C4-2B (cell line): ENCODE measurements at regions not wholly inside any gene's neighbourhood (a gene's known extent, or its start where the extent isn't known, plus 50 kb on each side); places are given as distances from the start of the nearest gene placed in this dataset.

Experiments
- ZFX ChIP-seq: fragments of 450-650 bp; IDR thresholded peaks from 2 replicates; pipeline ENCODE4 v1.6.1; 2017
- TF ChIP-seq, protein P1 (sequence below): fragments of 450-650 bp; conservative IDR thresholded peaks from 2 replicates; pipeline ENCODE4 v1.5.1; 2017; ENCODE audit warnings: mild to moderate bottlenecking

DNA sequence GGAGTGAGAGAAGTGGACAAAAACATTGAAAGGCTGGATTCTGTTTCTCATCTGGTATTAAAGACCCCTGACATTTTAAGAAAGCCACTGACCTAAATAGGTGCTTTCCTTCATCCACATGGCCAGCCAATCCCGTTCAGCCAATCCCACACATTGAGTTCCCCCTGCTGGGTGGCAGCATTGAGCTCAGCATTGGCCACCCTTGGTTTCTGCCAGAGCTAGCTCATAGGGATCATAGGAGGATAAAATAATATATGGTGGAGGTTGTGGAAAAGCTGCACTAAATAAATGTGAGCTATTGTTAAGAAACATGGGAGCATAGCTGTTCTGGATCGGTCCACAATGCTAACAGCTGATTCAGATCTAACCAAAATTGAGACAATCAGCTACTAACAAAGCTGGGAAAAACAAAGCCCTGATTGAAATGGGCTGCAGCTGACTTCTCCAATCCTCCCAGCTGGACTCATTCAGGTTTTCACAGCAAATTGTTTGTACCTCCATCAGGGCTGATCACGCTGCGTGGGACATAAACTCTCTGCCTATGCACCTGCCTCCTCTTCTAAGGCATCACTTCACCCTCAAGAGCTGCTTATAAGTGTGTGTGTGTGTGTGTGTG, 256.5 kb downstream of the EMP1 start:
- TF ChIP-seq, protein P1, sequence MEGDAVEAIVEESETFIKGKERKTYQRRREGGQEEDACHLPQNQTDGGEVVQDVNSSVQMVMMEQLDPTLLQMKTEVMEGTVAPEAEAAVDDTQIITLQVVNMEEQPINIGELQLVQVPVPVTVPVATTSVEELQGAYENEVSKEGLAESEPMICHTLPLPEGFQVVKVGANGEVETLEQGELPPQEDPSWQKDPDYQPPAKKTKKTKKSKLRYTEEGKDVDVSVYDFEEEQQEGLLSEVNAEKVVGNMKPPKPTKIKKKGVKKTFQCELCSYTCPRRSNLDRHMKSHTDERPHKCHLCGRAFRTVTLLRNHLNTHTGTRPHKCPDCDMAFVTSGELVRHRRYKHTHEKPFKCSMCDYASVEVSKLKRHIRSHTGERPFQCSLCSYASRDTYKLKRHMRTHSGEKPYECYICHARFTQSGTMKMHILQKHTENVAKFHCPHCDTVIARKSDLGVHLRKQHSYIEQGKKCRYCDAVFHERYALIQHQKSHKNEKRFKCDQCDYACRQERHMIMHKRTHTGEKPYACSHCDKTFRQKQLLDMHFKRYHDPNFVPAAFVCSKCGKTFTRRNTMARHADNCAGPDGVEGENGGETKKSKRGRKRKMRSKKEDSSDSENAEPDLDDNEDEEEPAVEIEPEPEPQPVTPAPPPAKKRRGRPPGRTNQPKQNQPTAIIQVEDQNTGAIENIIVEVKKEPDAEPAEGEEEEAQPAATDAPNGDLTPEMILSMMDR: no peak
- TF ChIP-seq ZFX: no peak
